ENCODE measurements at regions not wholly inside any gene's neighbourhood (a gene's known extent, or its start where the extent isn't known, plus 50 kb on each side); places are given as distances from the start of the nearest gene placed in this dataset.

- in situ Hi-C loops (cut with MboI; ENCODE audit: low sequenced_read_pairs in 4 of 4), result no loop called here
- no peak overlapping the region for H3K27ac ChIP-seq
- no peaks in the 10 kb centered on the region for H3K27me3 ChIP-seq
- no peaks in the 10 kb centered on the region for H3K4me1 ChIP-seq
- no peak for ATAC-seq
- intact Hi-C loops (cut with DNase I; ENCODE audit: low total_unique reads), result no loop called here
- no peak overlapping the region for H3K4me3 ChIP-seq
- no peaks in the 10 kb centered on the region for H3K9me3 ChIP-seq
- TF ChIP-seq POLR2A (IDR thresholded peaks at IDR 0.05) (no peak), CTCF (IDR thresholded peaks at IDR 0.05 in 4 of 5, conservative IDR thresholded peaks at IDR 0.05 in 1 of 5) (no peak)
- H3K36me3 ChIP-seq, result no peaks in the 10 kb centered on the region
- DNase-seq, result no peak
Measured at GRCh38 chr3:1808590-1808989, 290.1 kb upstream of the CNTN4 start.

- TF ChIP-seq CTCF (IDR thresholded peaks at IDR 0.05 in 4 of 5, conservative IDR thresholded peaks at IDR 0.05 in 1 of 5) (no peak), POLR2A (IDR thresholded peaks at IDR 0.05) (no peak)
- H3K27ac ChIP-seq, result no peak overlapping the region
- in situ Hi-C loops (cut with MboI; ENCODE audit: low sequenced_read_pairs in 4 of 4), result no loop called here
- no peak overlapping the region for H3K4me3 ChIP-seq
- H3K36me3 ChIP-seq, result no peaks in the 10 kb centered on the region
- ATAC-seq (no peak), DNase-seq (no peak)
- no peaks in the 10 kb centered on the region for H3K4me1 ChIP-seq
- H3K9me3 ChIP-seq, result no peaks in the 10 kb centered on the region
- intact Hi-C loops (cut with DNase I; ENCODE audit: low total_unique reads), result no loop called here
- no peaks in the 10 kb centered on the region for H3K27me3 ChIP-seq
Measured at GRCh38 chr3:1823867-1824266, 274.8 kb upstream of the CNTN4 start.

- H3K27me3 ChIP-seq, result no peaks in the 10 kb centered on the region
- no peak overlapping the region for H3K27ac ChIP-seq
- no peak for DNase-seq
- no peaks in the 10 kb centered on the region for H3K9me3 ChIP-seq
- H3K36me3 ChIP-seq, result no peaks in the 10 kb centered on the region
- H3K4me3 ChIP-seq, result no peak overlapping the region
- in situ Hi-C loops (cut with MboI; ENCODE audit: low sequenced_read_pairs in 4 of 4) (no loop called here), intact Hi-C loops (cut with DNase I; ENCODE audit: low total_unique reads) (no loop called here)
- H3K4me1 ChIP-seq, result no peaks in the 10 kb centered on the region
- ATAC-seq, result no peak
- TF ChIP-seq POLR2A (IDR thresholded peaks at IDR 0.05), result no peak
- TF ChIP-seq CTCF (IDR thresholded peaks at IDR 0.05 in 4 of 5, conservative IDR thresholded peaks at IDR 0.05 in 1 of 5), result no peak
Measured at GRCh38 chr3:1824359-1824758, 274.3 kb upstream of the CNTN4 start.

- TF ChIP-seq POLR2A (IDR thresholded peaks at IDR 0.05) (no peak), CTCF (IDR thresholded peaks at IDR 0.05 in 4 of 5, conservative IDR thresholded peaks at IDR 0.05 in 1 of 5) (no peak)
- ATAC-seq (no peak), DNase-seq (no peak)
- Histone ChIP-seq H3K27me3 (no peaks in the 10 kb centered on the region), H3K36me3 (no peaks in the 10 kb centered on the region), H3K4me1 (no peaks in the 10 kb centered on the region), H3K9me3 (no peaks in the 10 kb centered on the region), H3K4me3 (no peak overlapping the region), H3K27ac (no peak overlapping the region)
- in situ Hi-C loops (cut with MboI; ENCODE audit: low sequenced_read_pairs in 4 of 4), result no loop called here
- intact Hi-C loops (cut with DNase I; ENCODE audit: low total_unique reads), result no loop called here
Measured at GRCh38 chr3:1828519-1828918, 270.1 kb upstream of the CNTN4 start.

- Histone ChIP-seq H3K36me3 (no peaks in the 10 kb centered on the region), H3K27me3 (no peaks in the 10 kb centered on the region), H3K9me3 (no peaks in the 10 kb centered on the region), H3K4me1 (no peaks in the 10 kb centered on the region), H3K27ac (no peak overlapping the region), H3K4me3 (no peak overlapping the region)
- no peak for DNase-seq
- no peak for TF ChIP-seq POLR2A (IDR thresholded peaks at IDR 0.05)
- TF ChIP-seq CTCF (IDR thresholded peaks at IDR 0.05 in 4 of 5, conservative IDR thresholded peaks at IDR 0.05 in 1 of 5), result no peak
- ATAC-seq, result no peak
- in situ Hi-C loops (cut with MboI; ENCODE audit: low sequenced_read_pairs in 4 of 4) (no loop called here), intact Hi-C loops (cut with DNase I; ENCODE audit: low total_unique reads) (no loop called here)
Measured at GRCh38 chr3:1830851-1831250, 267.8 kb upstream of the CNTN4 start.

Data from gastrocnemius medialis (tissue), 4 donors.